ENCODE measurements at regions not wholly inside any gene's neighbourhood (a gene's known extent, or its start where the extent isn't known, plus 50 kb on each side); places are given as distances from the start of the nearest gene placed in this dataset.

GRCh38 chr18:13989199-13989598, 73.9 kb upstream of the MC2R start:
- no peaks in the 10 kb centered on the region for H3K36me3 Mint-ChIP-seq
- no peak for DNase-seq (ENCODE audit: low spot score in 2 of 2, unreplicated experiment in 2 of 2)
- no peak overlapping the region for H3K27ac Mint-ChIP-seq
- no peak for TF ChIP-seq CTCF (IDR thresholded peaks at IDR 0.05; ENCODE audit: unreplicated experiment)
- H3K4me1 Mint-ChIP-seq: no peaks in the 10 kb centered on the region
- peaks cover 45% of the 10 kb centered on the region for H3K9me3 Mint-ChIP-seq
- no peaks in the 10 kb centered on the region for H3K27me3 Mint-ChIP-seq (ENCODE audit: low read depth)
- H3K4me3 Mint-ChIP-seq: no peak overlapping the region

DNA sequence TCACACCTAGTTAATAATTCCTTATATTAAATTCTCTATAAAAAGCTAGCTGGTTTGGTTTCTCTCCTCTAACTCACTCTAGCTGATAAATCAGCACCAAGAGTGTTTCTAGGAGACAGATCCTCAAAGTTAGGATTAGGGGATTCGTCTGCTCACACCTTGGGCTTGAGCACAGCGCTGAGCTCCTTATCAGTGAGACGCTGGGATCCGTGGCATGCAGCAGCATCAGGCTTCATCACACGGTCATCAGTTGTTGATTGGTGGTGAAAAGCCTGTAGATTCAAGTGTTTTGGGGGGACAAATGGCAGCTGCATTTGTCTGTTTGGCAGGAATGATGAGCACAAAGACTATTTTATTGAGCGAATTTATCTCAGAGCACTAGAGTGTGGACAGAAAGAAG, 72.6 kb upstream of the MC2R start:
- DNase-seq (ENCODE audit: low spot score in 2 of 2, unreplicated experiment in 2 of 2): no peak
- Mint-ChIP-seq H3K4me3 (no peak overlapping the region), H3K36me3 (no peaks in the 10 kb centered on the region), H3K27me3 (ENCODE audit: low read depth) (no peaks in the 10 kb centered on the region), H3K27ac (no peak overlapping the region), H3K4me1 (no peaks in the 10 kb centered on the region), H3K9me3 (peaks cover 48% of the 10 kb centered on the region)
- no peak for TF ChIP-seq CTCF (IDR thresholded peaks at IDR 0.05; ENCODE audit: unreplicated experiment)

DNA sequence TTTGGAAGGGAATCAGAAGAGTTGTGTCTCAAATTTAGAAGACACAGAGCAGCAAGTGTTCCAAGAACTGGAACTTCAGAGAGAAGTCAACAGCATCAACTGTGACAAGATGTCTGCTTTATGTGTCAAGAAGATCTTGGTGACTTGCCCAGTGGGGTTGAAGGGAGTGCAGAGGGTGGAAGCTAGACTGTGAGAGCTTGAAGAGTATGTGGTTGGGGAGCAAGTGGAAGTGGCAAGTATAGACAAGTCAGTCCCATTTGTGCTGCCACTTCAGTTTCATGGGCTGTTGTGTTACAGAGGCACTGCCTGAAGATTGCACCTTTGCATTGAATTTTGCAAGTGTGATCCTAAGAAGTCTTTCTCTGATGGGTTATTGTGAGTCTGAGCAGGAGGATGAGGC, 68.7 kb upstream of the MC2R start:
- DNase-seq (ENCODE audit: low spot score in 2 of 2, unreplicated experiment in 2 of 2): no peak
- no peak for TF ChIP-seq CTCF (IDR thresholded peaks at IDR 0.05; ENCODE audit: unreplicated experiment)
- H3K4me3 Mint-ChIP-seq: no peak overlapping the region
- H3K27me3 Mint-ChIP-seq (ENCODE audit: low read depth): no peaks in the 10 kb centered on the region
- H3K4me1 Mint-ChIP-seq: no peaks in the 10 kb centered on the region
- no peaks in the 10 kb centered on the region for H3K36me3 Mint-ChIP-seq
- H3K27ac Mint-ChIP-seq: no peak overlapping the region
- H3K9me3 Mint-ChIP-seq: peaks cover 36% of the 10 kb centered on the region

DNA sequence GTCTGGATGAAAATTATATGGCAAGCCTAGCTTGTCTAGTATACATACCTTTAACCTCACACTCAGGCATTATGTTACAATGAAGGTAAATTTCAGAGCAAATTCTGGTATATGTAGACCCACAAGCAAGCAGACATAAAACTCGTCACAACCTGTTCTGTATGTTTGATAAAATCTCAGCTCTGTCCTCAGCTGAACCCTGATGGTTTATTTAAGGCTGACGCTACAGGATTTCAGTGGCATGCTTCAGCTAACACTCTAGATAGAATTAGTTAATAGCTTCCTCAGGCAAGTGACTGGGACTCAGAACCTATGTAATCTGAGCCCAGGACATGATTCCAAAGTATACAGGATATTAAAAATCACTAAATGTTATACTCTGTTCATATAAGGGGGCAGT, 68.2 kb upstream of the MC2R start:
- peaks cover 36% of the 10 kb centered on the region for H3K9me3 Mint-ChIP-seq
- TF ChIP-seq CTCF (IDR thresholded peaks at IDR 0.05; ENCODE audit: unreplicated experiment): no peak
- no peak for DNase-seq (ENCODE audit: low spot score in 2 of 2, unreplicated experiment in 2 of 2)
- H3K27me3 Mint-ChIP-seq (ENCODE audit: low read depth): no peaks in the 10 kb centered on the region
- H3K4me1 Mint-ChIP-seq: no peaks in the 10 kb centered on the region
- H3K27ac Mint-ChIP-seq: no peak overlapping the region
- H3K36me3 Mint-ChIP-seq: no peaks in the 10 kb centered on the region
- H3K4me3 Mint-ChIP-seq: no peak overlapping the region

- no peak for TF ChIP-seq CTCF (IDR thresholded peaks at IDR 0.05; ENCODE audit: unreplicated experiment)
- Mint-ChIP-seq H3K36me3 (no peaks in the 10 kb centered on the region), H3K4me3 (no peak overlapping the region), H3K27me3 (ENCODE audit: low read depth) (no peaks in the 10 kb centered on the region), H3K9me3 (peaks cover 31% of the 10 kb centered on the region), H3K27ac (no peak overlapping the region), H3K4me1 (no peaks in the 10 kb centered on the region)
- DNase-seq (ENCODE audit: low spot score in 2 of 2, unreplicated experiment in 2 of 2): no peak
These were observed 66.8 kb upstream of the MC2R start for GRCh38 chr18:13982126-13982525.

- H3K27me3 Mint-ChIP-seq (ENCODE audit: low read depth): no peaks in the 10 kb centered on the region
- no peak overlapping the region for H3K4me3 Mint-ChIP-seq
- no peaks in the 10 kb centered on the region for H3K4me1 Mint-ChIP-seq
- H3K36me3 Mint-ChIP-seq: no peaks in the 10 kb centered on the region
- peaks cover 48% of the 10 kb centered on the region for H3K9me3 Mint-ChIP-seq
- no peak overlapping the region for H3K27ac Mint-ChIP-seq
- no peak for TF ChIP-seq CTCF (IDR thresholded peaks at IDR 0.05; ENCODE audit: unreplicated experiment)
- DNase-seq (ENCODE audit: low spot score in 2 of 2, unreplicated experiment in 2 of 2): no peak
These were observed 57.8 kb upstream of the MC2R start for GRCh38 chr18:13973061-13973575.
